Activated T-helper 2 cell treated with anti-CD3 and anti-CD28 coated beads, Interferon-gamma antibody, Interleukin-2, Interleukin-4, amounts not matched to agents 10 μg/mL and 5 μg/mL and 100 μg/mL, durations not matched to agents 14 hours and 24 hours and 36 hours (primary cell): ENCODE measurements at regions not wholly inside any gene's neighbourhood (a gene's known extent, or its start where the extent isn't known, plus 50 kb on each side); places are given as distances from the start of the nearest gene placed in this dataset.
"Not testable (repeated sequence)": the region's sequence is repeated elsewhere in the genome, so short reads cannot be mapped to it uniquely, and the experiment has no call there.

ENCODE experiments used
- DNase-seq: peaks from one replicate; pipeline ENCODE4 v3.0.0; 2021; ENCODE audit warnings: low spot score
- H3K27ac Mint-ChIP-seq: one replicate; pipeline ENCODE4 v1.8.0; 2021; ENCODE audit warnings: mixed read lengths
- H3K27me3 Mint-ChIP-seq: one replicate; pipeline ENCODE4 v1.8.0; 2021; ENCODE audit warnings: low read depth, mixed read lengths
- H3K36me3 Mint-ChIP-seq: one replicate; pipeline ENCODE4 v1.8.0; 2021; ENCODE audit warnings: low read depth, mixed read lengths
- H3K4me1 Mint-ChIP-seq: one replicate; pipeline ENCODE4 v1.8.0; 2021; ENCODE audit warnings: low read depth, mixed read lengths
- H3K4me3 Mint-ChIP-seq: one replicate; pipeline ENCODE4 v1.8.0; 2021; ENCODE audit warnings: low read depth, mild to moderate bottlenecking, moderate library complexity, mixed read lengths
- H3K9me3 Mint-ChIP-seq: one replicate; pipeline ENCODE4 v1.8.0; 2021; ENCODE audit warnings: mixed read lengths
- intact Hi-C: fragments of 100-400 bp; cut with micrococcal nuclease; formaldehyde crosslinking; loops from one replicate; pipeline ENCODE4 v1.15.1; 2023

DNA sequence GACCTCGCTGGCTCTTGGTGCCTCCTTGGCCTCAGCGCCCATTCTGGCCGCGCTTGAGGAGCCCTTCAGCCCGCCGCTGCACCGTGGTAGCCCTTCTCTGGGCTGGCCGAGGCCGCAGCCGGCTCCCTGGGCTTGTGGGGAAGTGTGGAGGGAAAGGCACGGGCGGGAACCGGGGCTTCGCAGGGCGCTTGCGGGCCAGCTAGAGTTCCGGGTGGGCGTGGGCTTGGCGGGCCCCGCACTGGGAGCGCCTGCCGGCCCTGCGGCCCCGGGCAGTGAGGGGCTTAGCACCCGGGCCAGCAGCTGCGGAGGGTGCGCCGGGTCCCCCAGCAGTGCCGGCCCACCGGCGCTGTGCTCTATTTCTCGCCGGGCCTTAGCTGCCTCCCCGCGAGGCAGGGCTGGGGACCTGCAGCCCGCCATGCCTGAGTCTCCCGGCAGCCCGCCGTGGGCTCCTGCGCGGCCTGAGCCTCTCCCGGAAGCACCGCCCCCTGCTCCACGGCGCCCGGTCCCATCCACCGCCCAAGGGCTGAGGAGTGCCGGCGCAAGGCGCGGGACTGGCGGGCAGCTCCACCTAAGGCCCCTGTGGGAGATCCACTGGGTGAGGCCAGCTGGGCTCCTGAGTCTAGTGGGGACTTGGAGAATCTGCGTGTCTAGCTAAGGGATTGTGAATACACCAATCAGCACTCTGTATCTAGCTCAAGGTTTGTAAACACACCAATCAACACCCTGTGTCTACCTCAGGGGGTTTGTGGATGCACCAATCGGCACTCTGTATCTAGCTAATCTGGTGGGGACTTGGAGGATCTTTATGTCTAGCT is 141.1 kb downstream of the SLCO4C1 start:
- H3K4me1 Mint-ChIP-seq, H3K27ac Mint-ChIP-seq, DNase-seq, H3K36me3 Mint-ChIP-seq, H3K27me3 Mint-ChIP-seq, H3K9me3 Mint-ChIP-seq, intact Hi-C loops: not testable (repeated sequence)
- H3K4me3 Mint-ChIP-seq, result peak overlapping the region; percentile 30

GRCh38 chr5:102154291-102154690 is 141.8 kb downstream of the SLCO4C1 start:
- Mint-ChIP-seq H3K27me3 (no peaks in the 10 kb centered on the region), H3K4me3 (peak overlapping the region; percentile 30), H3K4me1 (no peaks in the 10 kb centered on the region), H3K36me3 (no peaks in the 10 kb centered on the region), H3K27ac (no peak overlapping the region), H3K9me3 (no peaks in the 10 kb centered on the region)
- no peak for DNase-seq
- intact Hi-C loops, result no loop called here

DNA sequence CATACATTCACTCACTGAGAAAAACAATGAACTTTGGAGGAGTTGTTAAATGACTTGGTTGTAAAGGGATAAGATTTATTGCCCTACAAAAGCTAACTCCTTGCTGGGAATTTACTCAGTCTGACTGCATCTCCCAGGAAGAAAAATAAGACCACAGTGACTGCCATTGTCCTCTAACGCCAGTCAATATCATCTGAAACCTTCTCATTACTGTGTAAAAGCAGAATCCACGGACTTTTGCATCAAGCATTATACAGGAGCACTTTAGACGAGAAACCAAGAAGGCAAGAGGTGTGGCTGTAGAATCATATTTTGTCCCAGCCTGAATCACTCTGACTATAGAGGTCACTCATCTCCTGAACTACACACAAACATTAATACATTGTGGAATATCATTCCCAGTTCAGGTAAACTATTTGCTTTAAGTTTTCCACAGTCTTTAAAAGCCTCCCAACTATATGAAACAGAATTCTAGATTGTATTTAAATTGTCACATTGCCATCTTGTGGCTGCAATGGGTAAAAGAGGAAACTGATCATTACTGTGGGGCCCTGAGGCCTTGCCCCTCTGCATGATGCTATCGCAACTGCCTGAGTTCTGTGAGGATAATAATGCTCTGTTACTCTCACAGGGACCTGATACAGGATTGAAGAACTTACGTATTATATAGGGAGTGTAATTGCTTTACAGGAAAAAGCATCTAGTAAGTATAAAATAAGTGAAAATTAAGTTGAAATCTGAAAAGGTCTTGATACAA is 142.9 kb downstream of the SLCO4C1 start:
- intact Hi-C loops, result loop anchor here (2.0 kb wide), 1 partner anchor 210 kb away; no protein-coding TSS in a partner anchor
- no peaks in the 10 kb centered on the region for H3K9me3 Mint-ChIP-seq
- no peaks in the 10 kb centered on the region for H3K27me3 Mint-ChIP-seq
- H3K4me1 Mint-ChIP-seq, result no peaks in the 10 kb centered on the region
- no peak overlapping the region for H3K27ac Mint-ChIP-seq
- no peak for DNase-seq
- no peak overlapping the region for H3K4me3 Mint-ChIP-seq
- H3K36me3 Mint-ChIP-seq, result no peaks in the 10 kb centered on the region

- Mint-ChIP-seq H3K4me3 (no peak overlapping the region), H3K4me1 (no peaks in the 10 kb centered on the region), H3K27me3 (no peaks in the 10 kb centered on the region), H3K27ac (no peak overlapping the region), H3K9me3 (no peaks in the 10 kb centered on the region), H3K36me3 (no peaks in the 10 kb centered on the region)
- no peak for DNase-seq
- intact Hi-C loops, result no loop called here
Observed at GRCh38 chr5:102139029-102139428, 157.1 kb downstream of the SLCO4C1 start.

GRCh38 chr5:102138243-102138653 is 157.8 kb downstream of the SLCO4C1 start:
- no peak for DNase-seq
- no peaks in the 10 kb centered on the region for H3K9me3 Mint-ChIP-seq
- H3K27ac Mint-ChIP-seq, result no peak overlapping the region
- no peak overlapping the region for H3K4me3 Mint-ChIP-seq
- H3K36me3 Mint-ChIP-seq, result no peaks in the 10 kb centered on the region
- H3K4me1 Mint-ChIP-seq, result no peaks in the 10 kb centered on the region
- H3K27me3 Mint-ChIP-seq, result no peaks in the 10 kb centered on the region
- intact Hi-C loops, result no loop called here

- H3K27me3 Mint-ChIP-seq, result no peaks in the 10 kb centered on the region
- DNase-seq, result no peak
- H3K4me3 Mint-ChIP-seq, result no peak overlapping the region
- intact Hi-C loops, result no loop called here
- peaks cover 4% of the 10 kb centered on the region for H3K9me3 Mint-ChIP-seq
- H3K27ac Mint-ChIP-seq, result no peak overlapping the region
- H3K4me1 Mint-ChIP-seq, result no peaks in the 10 kb centered on the region
- no peaks in the 10 kb centered on the region for H3K36me3 Mint-ChIP-seq
Observed at GRCh38 chr5:102130890-102131289, 165.2 kb downstream of the SLCO4C1 start.

DNA sequence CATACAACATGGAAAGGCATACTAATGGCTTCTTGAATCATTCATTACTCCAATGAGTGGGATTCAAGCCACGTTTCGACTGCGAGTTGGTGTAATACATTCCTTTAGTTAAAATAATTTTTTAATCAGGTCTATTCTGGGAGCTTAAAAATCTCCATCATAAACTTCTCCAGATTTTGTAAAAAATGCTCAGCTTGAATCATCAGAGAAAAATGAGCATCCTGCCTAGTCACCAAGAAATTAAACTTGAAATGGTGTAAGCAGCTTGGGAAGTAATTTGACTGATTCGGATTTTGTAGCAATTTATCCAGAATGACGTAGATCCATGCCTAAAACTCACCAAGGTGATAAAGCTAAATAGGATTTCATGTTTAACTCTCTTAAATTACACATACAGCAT is 165.7 kb downstream of the SLCO4C1 start:
- no peaks in the 10 kb centered on the region for H3K36me3 Mint-ChIP-seq
- intact Hi-C loops, result no loop called here
- H3K4me1 Mint-ChIP-seq, result no peaks in the 10 kb centered on the region
- peaks cover 4% of the 10 kb centered on the region for H3K9me3 Mint-ChIP-seq
- no peak overlapping the region for H3K4me3 Mint-ChIP-seq
- no peak overlapping the region for H3K27ac Mint-ChIP-seq
- DNase-seq, result no peak
- H3K27me3 Mint-ChIP-seq, result no peaks in the 10 kb centered on the region

- no peak for DNase-seq
- Mint-ChIP-seq H3K9me3 (no peaks in the 10 kb centered on the region), H3K36me3 (no peaks in the 10 kb centered on the region), H3K4me1 (no peaks in the 10 kb centered on the region), H3K27ac (no peak overlapping the region), H3K27me3 (no peaks in the 10 kb centered on the region), H3K4me3 (no peak overlapping the region)
- intact Hi-C loops, result no loop called here
Observed at GRCh38 chr5:102119252-102119651, 176.8 kb downstream of the SLCO4C1 start.

GRCh38 chr5:102115736-102116135 is 180.3 kb downstream of the SLCO4C1 start:
- intact Hi-C loops, result no loop called here
- H3K4me1 Mint-ChIP-seq, result no peaks in the 10 kb centered on the region
- DNase-seq, result no peak
- H3K36me3 Mint-ChIP-seq, result no peaks in the 10 kb centered on the region
- no peaks in the 10 kb centered on the region for H3K9me3 Mint-ChIP-seq
- no peak overlapping the region for H3K27ac Mint-ChIP-seq
- no peaks in the 10 kb centered on the region for H3K27me3 Mint-ChIP-seq
- H3K4me3 Mint-ChIP-seq, result no peak overlapping the region

DNA sequence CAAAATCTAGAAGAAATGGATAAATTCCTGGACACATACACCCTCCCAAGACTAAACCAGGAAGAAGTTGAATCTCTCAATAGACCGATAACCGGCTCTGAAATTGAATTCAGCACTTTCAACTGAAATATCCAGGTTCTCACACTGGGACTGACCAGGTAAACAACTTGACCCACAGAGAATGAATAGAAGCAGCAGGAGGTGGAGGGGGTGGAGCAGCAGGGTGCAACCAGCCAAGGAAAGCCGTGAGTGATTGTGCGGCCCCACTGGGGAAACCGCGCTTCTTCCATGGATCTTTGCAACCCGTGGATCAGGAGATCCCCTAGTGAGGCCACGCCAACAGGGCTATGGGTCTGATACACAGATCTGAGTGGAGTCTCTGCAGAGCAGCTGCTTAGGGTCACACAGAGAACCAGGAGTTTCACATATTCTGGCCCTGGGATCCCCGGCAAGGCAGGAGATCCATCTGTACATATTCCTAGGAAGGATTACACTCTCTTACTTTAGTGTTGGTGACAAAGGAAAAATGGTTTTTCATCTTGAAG is 181.5 kb downstream of the SLCO4C1 start:
- H3K4me3 Mint-ChIP-seq, result no peak overlapping the region
- H3K36me3 Mint-ChIP-seq, result no peaks in the 10 kb centered on the region
- no peaks in the 10 kb centered on the region for H3K27me3 Mint-ChIP-seq
- DNase-seq, result no peak
- H3K9me3 Mint-ChIP-seq, result no peaks in the 10 kb centered on the region
- intact Hi-C loops, result no loop called here
- no peak overlapping the region for H3K27ac Mint-ChIP-seq
- no peaks in the 10 kb centered on the region for H3K4me1 Mint-ChIP-seq

GRCh38 chr5:102107865-102108264 is 188.2 kb downstream of the SLCO4C1 start:
- DNase-seq, result no peak
- Mint-ChIP-seq H3K36me3 (no peaks in the 10 kb centered on the region), H3K27ac (no peak overlapping the region), H3K4me3 (no peak overlapping the region), H3K27me3 (no peaks in the 10 kb centered on the region), H3K9me3 (no peaks in the 10 kb centered on the region), H3K4me1 (no peaks in the 10 kb centered on the region)
- intact Hi-C loops, result no loop called here

DNA sequence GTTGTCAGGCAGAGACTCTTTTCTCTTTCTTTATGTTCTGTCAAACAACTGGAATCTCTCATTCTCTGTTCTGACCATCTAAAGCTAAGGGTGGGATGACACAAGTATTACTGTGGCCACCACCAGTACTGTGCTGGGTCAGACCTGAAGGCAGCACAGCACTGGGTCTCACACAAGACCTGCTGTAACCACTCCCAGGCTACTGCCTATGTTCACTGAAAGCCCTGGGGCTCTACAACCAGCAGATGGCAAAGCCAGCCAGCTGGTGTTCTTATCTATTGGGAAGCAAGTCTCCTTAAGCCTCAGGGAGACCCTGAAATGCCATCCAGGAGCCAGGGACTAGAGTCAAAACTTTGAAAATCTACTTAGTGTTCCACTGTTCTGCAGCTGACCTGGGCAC is 189.5 kb downstream of the SLCO4C1 start:
- Mint-ChIP-seq H3K4me1 (no peaks in the 10 kb centered on the region), H3K9me3 (no peaks in the 10 kb centered on the region), H3K27me3 (no peaks in the 10 kb centered on the region), H3K36me3 (no peaks in the 10 kb centered on the region), H3K4me3 (no peak overlapping the region), H3K27ac (no peak overlapping the region)
- DNase-seq, result no peak
- intact Hi-C loops, result no loop called here

- no peak for DNase-seq
- no peak overlapping the region for H3K27ac Mint-ChIP-seq
- no peak overlapping the region for H3K4me3 Mint-ChIP-seq
- no peaks in the 10 kb centered on the region for H3K9me3 Mint-ChIP-seq
- intact Hi-C loops, result no loop called here
- H3K4me1 Mint-ChIP-seq, result no peaks in the 10 kb centered on the region
- H3K36me3 Mint-ChIP-seq, result no peaks in the 10 kb centered on the region
- no peaks in the 10 kb centered on the region for H3K27me3 Mint-ChIP-seq
Observed at GRCh38 chr5:102099766-102100331, 196.2 kb downstream of the SLCO4C1 start.
